GM12891 (cell line): ENCODE measurements at regions not wholly inside any gene's neighbourhood (a gene's known extent, or its start where the extent isn't known, plus 50 kb on each side); places are given as distances from the start of the nearest gene placed in this dataset.

Experiments used
- POLR2A ChIP-seq: IDR thresholded peaks from 2 replicates; pipeline ENCODE4 v1.6.1; 2011; ENCODE audit warnings: low read depth, low read length, control low read depth
- POLR2AphosphoS5 ChIP-seq: IDR thresholded peaks from 2 replicates; pipeline ENCODE4 v1.6.1; 2011; ENCODE audit warnings: low read depth, low read length, control low read depth
- SPI1 ChIP-seq: IDR thresholded peaks from 2 replicates; pipeline ENCODE4 v1.6.1; 2011; ENCODE audit warnings: low read depth, low read length, control low read depth

GRCh38 chr2:47992671-47993070 lies 86.4 kb upstream of the FBXO11 start:
- no peak for TF ChIP-seq SPI1
- no peak for TF ChIP-seq POLR2AphosphoS5
- no peak for TF ChIP-seq POLR2A
